Esophagus squamous epithelium (tissue), 4 donors: ENCODE measurements at regions not wholly inside any gene's neighbourhood (a gene's known extent, or its start where the extent isn't known, plus 50 kb on each side); places are given as distances from the start of the nearest gene placed in this dataset.

Experiments used
- CTCF ChIP-seq, 6 experiments: fragments of 450-650 bp in 4 of 6; fragments of 200-600 bp in 2 of 6; sonication (generic) in 2 of 6; IDR thresholded peaks; one replicate each; pipeline ENCODE4 v1.5.1; 2016 to 2019; ENCODE audit warnings: antibody characterized with exemption in 6 of 6, mild to moderate bottlenecking in 4 of 6, moderate library complexity in 4 of 6
- POLR2A ChIP-seq, 4 donors: fragments of 450-650 bp; IDR thresholded peaks; one replicate each; pipeline ENCODE4 v1.6.1; 2017; ENCODE audit warnings: antibody characterized with exemption in 4 of 4, mild to moderate bottlenecking in 4 of 4, moderate library complexity in 3 of 4

DNA sequence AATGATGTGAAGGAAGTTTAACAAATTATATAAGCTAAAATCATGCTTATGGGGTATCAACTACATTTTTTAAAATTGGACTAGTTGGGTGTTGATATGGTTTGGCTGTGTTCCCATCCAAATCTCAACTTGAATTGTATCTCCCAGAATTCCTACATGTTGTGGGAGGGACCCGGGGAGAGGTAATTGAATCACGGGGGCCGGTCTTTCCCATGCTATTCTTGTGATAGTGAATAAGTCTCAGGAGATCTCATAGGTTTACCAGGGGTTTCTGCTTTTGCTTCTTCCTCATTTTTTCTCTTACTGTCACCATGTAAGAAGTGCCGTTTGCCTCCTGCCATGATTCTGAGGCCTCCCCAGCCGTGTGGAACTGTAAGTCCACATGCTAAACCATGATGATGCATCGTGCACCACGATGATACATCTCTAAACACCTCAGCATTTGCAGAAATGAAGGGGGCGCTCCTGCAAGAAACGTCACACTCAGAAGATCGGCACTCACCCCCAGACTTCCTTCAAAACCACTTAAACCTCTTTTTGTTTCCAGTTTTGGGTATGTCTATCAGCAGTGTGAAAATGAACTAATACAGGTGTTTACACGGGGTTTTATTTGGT, 340.0 kb downstream of the SHANK2 start:
- TF ChIP-seq POLR2A (IDR thresholded peaks at IDR 0.05) (no peak), CTCF (IDR thresholded peaks at IDR 0.05) (no peak)
